ENCODE measurements at regions not wholly inside any gene's neighbourhood (a gene's known extent, or its start where the extent isn't known, plus 50 kb on each side); places are given as distances from the start of the nearest gene placed in this dataset.

- H3K27ac ChIP-seq (ENCODE audit: insufficient read depth in 1 of 2, low read depth in 1 of 2, low read length in 2 of 2, poor library complexity in 1 of 2, severe bottlenecking in 2 of 2), result no peak overlapping the region
- H3K9me3 ChIP-seq (ENCODE audit: control extremely low read depth in 1 of 5, control insufficient read depth in 4 of 5, insufficient read depth in 2 of 5, low read depth in 1 of 5, low read length in 4 of 5), result no peaks in the 10 kb centered on the region
- peak; percentile 11 to 41 (median 33) for DNase-seq
- CTCF ChIA-PET, result interaction anchor here (0.6 to 1.3 kb wide), 5 partner anchors 356 to 1604 kb away, joined by 3 to 4 read pairs (median 3); no protein-coding TSS in a partner anchor
- POLR2A ChIA-PET, result no interaction called here
- no peak overlapping the region for H3K4me3 ChIP-seq (ENCODE audit: control insufficient read depth in 1 of 7, extremely low read depth in 1 of 7, insufficient read depth in 4 of 7, low read depth in 2 of 7, low read length in 6 of 7)
- no peaks in the 10 kb centered on the region for H3K36me3 ChIP-seq (ENCODE audit: control insufficient read depth in 4 of 4, insufficient read depth in 4 of 4, low read length in 3 of 4)
- peaks cover 0 to 3% (median 0%) of the 10 kb centered on the region in 5 experiments for H3K27me3 ChIP-seq (replicated peaks in 2 of 5; ENCODE audit: control insufficient read depth in 4 of 5, insufficient read depth in 5 of 5, low read length in 4 of 5)
- H3K4me1 ChIP-seq (ENCODE audit: control extremely low read depth in 1 of 4, control insufficient read depth in 4 of 4, insufficient read depth in 4 of 4, low read length in 3 of 4), result no peaks in the 10 kb centered on the region
- 31% methylated on average over 3 of the region's 3 CpGs for WGBS (ENCODE audit: insufficient coverage)
Observed at GRCh38 chr21:28336314-28336713, 656.4 kb downstream of the LTN1 start.

DNA sequence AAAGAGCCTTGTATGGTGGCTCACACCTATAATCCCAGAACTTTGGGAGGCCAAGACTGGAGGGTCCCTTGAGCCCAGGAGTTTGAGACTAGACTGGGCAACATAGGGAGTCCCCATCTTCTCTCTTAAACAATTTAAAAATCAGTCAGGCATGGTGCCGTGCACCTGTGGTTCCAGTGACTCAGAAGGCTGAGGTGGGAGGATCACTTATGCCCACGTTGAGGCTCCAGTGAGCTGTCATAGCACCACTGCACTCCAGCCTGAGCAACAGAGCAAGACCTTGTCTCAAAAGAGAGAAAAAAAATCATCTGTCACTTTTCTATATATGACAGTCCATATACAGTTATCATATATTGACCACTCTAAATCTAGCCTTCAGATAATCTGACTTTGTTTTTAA lies 658.3 kb downstream of the LTN1 start:
- ChIA-PET POLR2A (no interaction called here), CTCF (no interaction called here)

DNA sequence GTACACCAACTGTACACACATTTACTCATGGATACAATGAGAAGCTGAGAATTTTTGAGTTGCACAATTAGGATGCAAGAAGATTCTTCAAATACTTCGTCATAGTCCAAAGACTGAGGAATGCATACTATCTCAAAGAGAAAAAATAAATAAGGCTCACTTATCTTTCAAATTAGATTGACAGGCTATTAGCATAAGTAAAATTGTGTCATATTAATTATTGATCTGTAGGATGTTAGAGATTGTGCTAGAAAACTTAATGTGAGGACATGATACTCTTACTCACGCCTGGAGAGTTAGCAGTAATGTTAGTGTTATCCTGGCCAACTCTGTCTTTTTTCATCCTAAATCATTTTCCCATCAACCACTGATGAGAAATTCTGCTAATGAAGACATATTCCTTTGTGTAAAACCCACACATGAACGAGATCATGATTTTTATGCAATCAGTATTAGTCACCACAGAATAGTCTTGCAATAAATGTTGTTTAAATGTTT lies 659.0 kb downstream of the LTN1 start:
- Histone ChIP-seq H3K36me3 (ENCODE audit: control insufficient read depth in 4 of 4, insufficient read depth in 4 of 4, low read length in 3 of 4) (no peaks in the 10 kb centered on the region), H3K4me3 (ENCODE audit: control insufficient read depth in 1 of 7, extremely low read depth in 1 of 7, insufficient read depth in 4 of 7, low read depth in 2 of 7, low read length in 6 of 7) (no peak overlapping the region), H3K4me1 (ENCODE audit: control extremely low read depth in 1 of 4, control insufficient read depth in 4 of 4, insufficient read depth in 4 of 4, low read length in 3 of 4) (no peaks in the 10 kb centered on the region), H3K27me3 (replicated peaks in 2 of 5; ENCODE audit: control insufficient read depth in 4 of 5, insufficient read depth in 5 of 5, low read length in 4 of 5) (no peaks in the 10 kb centered on the region), H3K27ac (ENCODE audit: insufficient read depth in 1 of 2, low read depth in 1 of 2, low read length in 2 of 2, poor library complexity in 1 of 2, severe bottlenecking in 2 of 2) (no peak overlapping the region), H3K9me3 (ENCODE audit: control extremely low read depth in 1 of 5, control insufficient read depth in 4 of 5, insufficient read depth in 2 of 5, low read depth in 1 of 5, low read length in 4 of 5) (peaks cover 0 to 2% (median 0%) of the 10 kb centered on the region in 5 experiments)
- no peak for DNase-seq
- WGBS (ENCODE audit: insufficient coverage), result 100% methylated on average over 1 of the region's 3 CpGs
- CTCF ChIA-PET, result no interaction called here
- POLR2A ChIA-PET, result no interaction called here

More for the DNA sequence above, 658.3 kb downstream of the LTN1 start:
- Histone ChIP-seq H3K4me3 (ENCODE audit: control insufficient read depth in 1 of 7, extremely low read depth in 1 of 7, insufficient read depth in 4 of 7, low read depth in 2 of 7, low read length in 6 of 7) (no peak overlapping the region), H3K4me1 (ENCODE audit: control extremely low read depth in 1 of 4, control insufficient read depth in 4 of 4, insufficient read depth in 4 of 4, low read length in 3 of 4) (no peaks in the 10 kb centered on the region), H3K9me3 (ENCODE audit: control extremely low read depth in 1 of 5, control insufficient read depth in 4 of 5, insufficient read depth in 2 of 5, low read depth in 1 of 5, low read length in 4 of 5) (peaks cover 0 to 2% (median 0%) of the 10 kb centered on the region in 5 experiments), H3K27ac (ENCODE audit: insufficient read depth in 1 of 2, low read depth in 1 of 2, low read length in 2 of 2, poor library complexity in 1 of 2, severe bottlenecking in 2 of 2) (no peak overlapping the region), H3K36me3 (ENCODE audit: control insufficient read depth in 4 of 4, insufficient read depth in 4 of 4, low read length in 3 of 4) (no peaks in the 10 kb centered on the region), H3K27me3 (replicated peaks in 2 of 5; ENCODE audit: control insufficient read depth in 4 of 5, insufficient read depth in 5 of 5, low read length in 4 of 5) (no peaks in the 10 kb centered on the region)
- no peak for DNase-seq
- 60% methylated on average over 2 of the region's 2 CpGs for WGBS (ENCODE audit: insufficient coverage)

- Histone ChIP-seq H3K36me3 (ENCODE audit: control insufficient read depth in 4 of 4, insufficient read depth in 4 of 4, low read length in 3 of 4) (no peaks in the 10 kb centered on the region), H3K27me3 (replicated peaks in 2 of 5; ENCODE audit: control insufficient read depth in 4 of 5, insufficient read depth in 5 of 5, low read length in 4 of 5) (no peaks in the 10 kb centered on the region), H3K4me3 (ENCODE audit: control insufficient read depth in 1 of 7, extremely low read depth in 1 of 7, insufficient read depth in 4 of 7, low read depth in 2 of 7, low read length in 6 of 7) (no peak overlapping the region), H3K27ac (ENCODE audit: insufficient read depth in 1 of 2, low read depth in 1 of 2, low read length in 2 of 2, poor library complexity in 1 of 2, severe bottlenecking in 2 of 2) (no peak overlapping the region), H3K4me1 (ENCODE audit: control extremely low read depth in 1 of 4, control insufficient read depth in 4 of 4, insufficient read depth in 4 of 4, low read length in 3 of 4) (no peaks in the 10 kb centered on the region), H3K9me3 (ENCODE audit: control extremely low read depth in 1 of 5, control insufficient read depth in 4 of 5, insufficient read depth in 2 of 5, low read depth in 1 of 5, low read length in 4 of 5) (peaks cover 0 to 5% (median 0%) of the 10 kb centered on the region in 5 experiments)
- no CpG with 5 or more reads among the region's 1 CpG for WGBS (ENCODE audit: insufficient coverage)
- ChIA-PET POLR2A (no interaction called here), CTCF (no interaction called here)
- DNase-seq, result no peak
Observed at GRCh38 chr21:28332796-28333195, 659.9 kb downstream of the LTN1 start.

DNA sequence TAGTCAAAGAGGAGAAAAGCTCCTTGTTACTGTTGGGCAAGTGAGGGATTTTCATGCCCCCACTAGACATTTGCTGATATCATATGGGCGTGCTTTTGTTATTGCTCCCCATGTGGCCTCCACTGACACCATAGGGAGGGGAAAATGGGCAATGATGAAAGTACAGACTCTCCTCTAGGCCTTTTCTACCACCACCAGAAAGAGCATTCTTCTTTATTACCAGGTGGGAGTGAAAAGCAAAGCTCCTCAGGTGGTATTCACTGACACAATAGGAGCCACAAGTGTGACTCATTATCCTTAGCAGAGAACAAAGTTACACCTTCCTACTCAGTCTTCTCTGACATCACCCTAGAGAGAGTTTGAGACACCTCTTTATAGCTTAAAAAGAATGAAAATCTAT lies 667.1 kb downstream of the LTN1 start:
- Histone ChIP-seq H3K4me1 (ENCODE audit: control extremely low read depth in 1 of 4, control insufficient read depth in 4 of 4, insufficient read depth in 4 of 4, low read length in 3 of 4) (no peaks in the 10 kb centered on the region), H3K27ac (ENCODE audit: insufficient read depth in 1 of 2, low read depth in 1 of 2, low read length in 2 of 2, poor library complexity in 1 of 2, severe bottlenecking in 2 of 2) (no peak overlapping the region), H3K27me3 (replicated peaks in 2 of 5; ENCODE audit: control insufficient read depth in 4 of 5, insufficient read depth in 5 of 5, low read length in 4 of 5) (peaks cover 0 to 1% (median 0%) of the 10 kb centered on the region in 5 experiments), H3K36me3 (ENCODE audit: control insufficient read depth in 4 of 4, insufficient read depth in 4 of 4, low read length in 3 of 4) (no peaks in the 10 kb centered on the region), H3K9me3 (ENCODE audit: control extremely low read depth in 1 of 5, control insufficient read depth in 4 of 5, insufficient read depth in 2 of 5, low read depth in 1 of 5, low read length in 4 of 5) (peaks cover 0 to 7% (median 0%) of the 10 kb centered on the region in 5 experiments), H3K4me3 (ENCODE audit: control insufficient read depth in 1 of 7, extremely low read depth in 1 of 7, insufficient read depth in 4 of 7, low read depth in 2 of 7, low read length in 6 of 7) (no peak overlapping the region)
- CTCF ChIA-PET, result no interaction called here
- 100% methylated on average over 1 of the region's 1 CpG for WGBS (ENCODE audit: insufficient coverage)
- POLR2A ChIA-PET, result no interaction called here
- no peak for DNase-seq

DNA sequence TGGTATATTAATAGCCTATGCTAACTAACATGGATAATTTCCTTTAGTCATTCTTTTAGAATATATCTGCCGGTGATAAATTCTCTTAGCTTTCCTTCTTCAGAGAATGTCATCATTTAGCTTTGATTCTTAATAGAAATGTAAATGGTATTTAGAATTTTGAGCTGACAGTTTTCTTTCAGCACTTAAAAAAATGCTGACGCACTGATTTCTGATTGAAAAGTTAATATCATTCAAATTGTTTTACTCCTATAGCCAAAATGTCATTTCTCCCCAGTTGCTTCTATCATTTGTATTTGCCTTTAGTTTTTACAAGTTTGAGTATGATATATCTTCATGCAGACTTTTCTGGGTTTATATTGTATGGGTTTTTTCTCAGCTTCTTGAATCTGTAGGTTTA lies 668.0 kb downstream of the LTN1 start:
- CTCF ChIA-PET, result no interaction called here
- Histone ChIP-seq H3K4me3 (ENCODE audit: control insufficient read depth in 1 of 7, extremely low read depth in 1 of 7, insufficient read depth in 4 of 7, low read depth in 2 of 7, low read length in 6 of 7) (no peak overlapping the region), H3K27ac (ENCODE audit: insufficient read depth in 1 of 2, low read depth in 1 of 2, low read length in 2 of 2, poor library complexity in 1 of 2, severe bottlenecking in 2 of 2) (no peak overlapping the region), H3K9me3 (ENCODE audit: control extremely low read depth in 1 of 5, control insufficient read depth in 4 of 5, insufficient read depth in 2 of 5, low read depth in 1 of 5, low read length in 4 of 5) (peaks cover 0 to 5% (median 2%) of the 10 kb centered on the region in 5 experiments), H3K27me3 (replicated peaks in 2 of 5; ENCODE audit: control insufficient read depth in 4 of 5, insufficient read depth in 5 of 5, low read length in 4 of 5) (peaks cover 0 to 1% (median 0%) of the 10 kb centered on the region in 5 experiments), H3K36me3 (ENCODE audit: control insufficient read depth in 4 of 4, insufficient read depth in 4 of 4, low read length in 3 of 4) (no peaks in the 10 kb centered on the region), H3K4me1 (ENCODE audit: control extremely low read depth in 1 of 4, control insufficient read depth in 4 of 4, insufficient read depth in 4 of 4, low read length in 3 of 4) (no peaks in the 10 kb centered on the region)
- DNase-seq, result no peak
- WGBS (ENCODE audit: insufficient coverage), result no CpG with 5 or more reads among the region's 2 CpGs
- POLR2A ChIA-PET, result no interaction called here

DNA sequence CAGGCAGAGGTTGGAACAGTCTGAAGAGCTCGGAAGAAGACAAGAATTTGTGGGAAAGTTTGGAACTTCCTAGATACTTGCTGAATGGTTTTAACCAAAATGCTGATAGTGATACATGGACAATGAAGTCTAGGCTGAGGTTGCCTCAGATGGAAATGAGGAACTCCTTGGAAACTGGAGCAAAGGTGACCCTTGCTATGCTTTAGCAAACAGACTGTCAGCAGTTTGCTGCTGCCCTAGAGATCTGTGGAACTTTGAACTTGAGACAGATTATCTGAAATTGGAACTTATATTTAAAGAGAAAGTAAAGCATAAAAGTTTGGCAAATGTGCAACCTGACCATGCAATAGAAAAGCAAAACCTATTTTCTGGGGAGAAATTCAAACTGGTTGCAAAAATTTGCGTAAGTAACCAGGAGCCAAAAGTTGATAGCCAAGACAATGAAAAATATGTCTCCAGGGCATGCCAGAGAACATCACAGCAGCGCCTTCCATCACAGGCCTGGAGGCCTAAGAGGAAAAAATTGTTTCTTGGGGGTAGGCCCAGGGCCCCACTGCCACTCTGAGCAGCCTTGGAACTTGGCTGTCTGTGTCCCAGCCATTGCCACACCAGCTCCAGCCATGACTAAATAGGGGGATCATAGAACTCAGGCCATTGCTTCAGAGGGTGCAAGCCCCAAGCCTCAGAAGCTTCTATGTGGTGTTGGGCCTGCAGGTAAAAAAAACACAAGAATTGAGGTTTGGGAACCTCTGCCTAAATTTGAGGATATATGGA lies 675.3 kb downstream of the LTN1 start:
- no peaks in the 10 kb centered on the region for H3K27me3 ChIP-seq (replicated peaks in 2 of 5; ENCODE audit: control insufficient read depth in 4 of 5, insufficient read depth in 5 of 5, low read length in 4 of 5)
- no peak overlapping the region for H3K4me3 ChIP-seq (ENCODE audit: control insufficient read depth in 1 of 7, extremely low read depth in 1 of 7, insufficient read depth in 4 of 7, low read depth in 2 of 7, low read length in 6 of 7)
- CTCF ChIA-PET, result no interaction called here
- no peak overlapping the region for H3K27ac ChIP-seq (ENCODE audit: insufficient read depth in 1 of 2, low read depth in 1 of 2, low read length in 2 of 2, poor library complexity in 1 of 2, severe bottlenecking in 2 of 2)
- no peaks in the 10 kb centered on the region for H3K36me3 ChIP-seq (ENCODE audit: control insufficient read depth in 4 of 4, insufficient read depth in 4 of 4, low read length in 3 of 4)
- 98% methylated on average over 3 of the region's 3 CpGs for WGBS (ENCODE audit: insufficient coverage)
- POLR2A ChIA-PET, result no interaction called here
- no peaks in the 10 kb centered on the region for H3K4me1 ChIP-seq (ENCODE audit: control extremely low read depth in 1 of 4, control insufficient read depth in 4 of 4, insufficient read depth in 4 of 4, low read length in 3 of 4)
- DNase-seq, result no peak
- H3K9me3 ChIP-seq (ENCODE audit: control extremely low read depth in 1 of 5, control insufficient read depth in 4 of 5, insufficient read depth in 2 of 5, low read depth in 1 of 5, low read length in 4 of 5), result peaks cover 0 to 4% (median 0%) of the 10 kb centered on the region in 5 experiments

Measured in common myeloid progenitor, CD34-positive (primary cell).